C4-2B (cell line): ENCODE measurements at regions not wholly inside any gene's neighbourhood (a gene's known extent, or its start where the extent isn't known, plus 50 kb on each side); places are given as distances from the start of the nearest gene placed in this dataset.

Experiments used
- ZFX ChIP-seq: fragments of 450-650 bp; IDR thresholded peaks from 2 replicates; pipeline ENCODE4 v1.6.1; 2017
- TF ChIP-seq, protein P1 (sequence below): fragments of 450-650 bp; conservative IDR thresholded peaks from 2 replicates; pipeline ENCODE4 v1.5.1; 2017; ENCODE audit warnings: mild to moderate bottlenecking

GRCh38 chr10:94075506-94075905 is 81.8 kb downstream of the PLCE1 start:
- TF ChIP-seq, protein P1, sequence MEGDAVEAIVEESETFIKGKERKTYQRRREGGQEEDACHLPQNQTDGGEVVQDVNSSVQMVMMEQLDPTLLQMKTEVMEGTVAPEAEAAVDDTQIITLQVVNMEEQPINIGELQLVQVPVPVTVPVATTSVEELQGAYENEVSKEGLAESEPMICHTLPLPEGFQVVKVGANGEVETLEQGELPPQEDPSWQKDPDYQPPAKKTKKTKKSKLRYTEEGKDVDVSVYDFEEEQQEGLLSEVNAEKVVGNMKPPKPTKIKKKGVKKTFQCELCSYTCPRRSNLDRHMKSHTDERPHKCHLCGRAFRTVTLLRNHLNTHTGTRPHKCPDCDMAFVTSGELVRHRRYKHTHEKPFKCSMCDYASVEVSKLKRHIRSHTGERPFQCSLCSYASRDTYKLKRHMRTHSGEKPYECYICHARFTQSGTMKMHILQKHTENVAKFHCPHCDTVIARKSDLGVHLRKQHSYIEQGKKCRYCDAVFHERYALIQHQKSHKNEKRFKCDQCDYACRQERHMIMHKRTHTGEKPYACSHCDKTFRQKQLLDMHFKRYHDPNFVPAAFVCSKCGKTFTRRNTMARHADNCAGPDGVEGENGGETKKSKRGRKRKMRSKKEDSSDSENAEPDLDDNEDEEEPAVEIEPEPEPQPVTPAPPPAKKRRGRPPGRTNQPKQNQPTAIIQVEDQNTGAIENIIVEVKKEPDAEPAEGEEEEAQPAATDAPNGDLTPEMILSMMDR: no peak
- no peak for TF ChIP-seq ZFX
